PC-3 (cell line): ENCODE measurements at regions not wholly inside any gene's neighbourhood (a gene's known extent, or its start where the extent isn't known, plus 50 kb on each side); places are given as distances from the start of the nearest gene placed in this dataset.
"Not testable (repeated sequence)": the region's sequence is repeated elsewhere in the genome, so short reads cannot be mapped to it uniquely, and the experiment has no call there.

ENCODE experiments used
- ATAC-seq: fragments of 200-7000 bp; cut with Tn5 transposase; 2 replicates; pipeline ENCODE4 v1.9.1; 2020; ENCODE audit warnings: mild to moderate bottlenecking, moderate library complexity
- BruUV-seq: library from RNA; stranded (reverse); fragments of 400-500 nt; replicated peaks from 2 replicates; lab custom pipeline; 2021; lab: Mats Ljungman, UMichigan
- CTCF ChIA-PET: fragments of 300-600 bp; sonication (Branson Sonifier 250); formaldehyde crosslinking; loops from one replicate; lab custom pipeline; 2022; ENCODE audit warnings: antibody characterized with exemption; lab: Charles Lee
- POLR2A ChIA-PET: fragments of 300-600 bp; sonication (Branson Sonifier 250); formaldehyde crosslinking; loops from one replicate; lab custom pipeline; 2022; ENCODE audit warnings: antibody characterized with exemption; ENCODE audit not compliant: unreplicated experiment; lab: Charles Lee
- DNase-seq: peaks from one replicate; pipeline ENCODE4 v3.0.0-alpha.2; 2015
- H2AFZ ChIP-seq: fragments of 300-600 bp; sonication (generic); 2 replicates; pipeline ENCODE4 v1.6.0; 2016; ENCODE audit warnings: antibody characterized with exemption, low read length
- H3F3A ChIP-seq: fragments of 300-600 bp; sonication (generic); one replicate; pipeline ENCODE4 v1.6.0; 2017; ENCODE audit warnings: antibody characterized with exemption, low read length, control low read depth, mild to moderate bottlenecking; ENCODE audit not compliant: unreplicated experiment
- H3K27ac ChIP-seq: fragments of 300-600 bp; sonication (generic); 2 replicates; pipeline ENCODE4 v1.5.1; 2016; ENCODE audit warnings: mild to moderate bottlenecking, low read length
- H3K27me3 ChIP-seq: fragments of 300-600 bp; sonication (generic); 2 replicates; pipeline ENCODE4 v1.6.1; 2016; ENCODE audit warnings: low read length, mixed read lengths
- H3K36me3 ChIP-seq: fragments of 300-600 bp; sonication (generic); 2 replicates; pipeline ENCODE4 v1.6.1; 2016; ENCODE audit warnings: low read depth, mixed run types, low read length, mixed read lengths
- H3K4me1 ChIP-seq: fragments of 300-600 bp; sonication (generic); 2 replicates; pipeline ENCODE4 v1.5.1; 2016; ENCODE audit warnings: low read length; ENCODE audit not compliant: insufficient read depth
- H3K4me2 ChIP-seq: fragments of 300-600 bp; sonication (generic); 2 replicates; pipeline ENCODE4 v1.6.0; 2016; ENCODE audit warnings: low read length
- H3K4me3 ChIP-seq: fragments of 300-600 bp; sonication (generic); 2 replicates; pipeline ENCODE4 v1.5.1; 2016; ENCODE audit warnings: mild to moderate bottlenecking, low read length, mixed read lengths
- H3K79me2 ChIP-seq: fragments of 300-600 bp; sonication (generic); 2 replicates; pipeline ENCODE4 v1.6.1; 2017; ENCODE audit warnings: low read length, mixed read lengths
- H3K9ac ChIP-seq: fragments of 300-600 bp; sonication (generic); 2 replicates; pipeline ENCODE4 v1.6.0; 2016; ENCODE audit warnings: mild to moderate bottlenecking, low read length
- H3K9me2 ChIP-seq: fragments of 300-600 bp; sonication (generic); replicated peaks from 2 replicates; pipeline ENCODE4 v1.6.1; 2016; ENCODE audit warnings: mixed run types, low read length, mixed read lengths
- H3K9me3 ChIP-seq: fragments of 300-600 bp; sonication (generic); 2 replicates; pipeline ENCODE4 v1.6.1; 2016; ENCODE audit warnings: low read length, mixed read lengths
- H4K20me1 ChIP-seq: fragments of 300-600 bp; sonication (generic); 2 replicates; pipeline ENCODE4 v1.6.1; 2016; ENCODE audit warnings: low read length, mixed read lengths
- EZH2 ChIP-seq: fragments of 300-600 bp; sonication (generic); IDR thresholded peaks from one replicate; pipeline ENCODE4 v1.6.1; 2017; ENCODE audit warnings: antibody characterized with exemption, mild to moderate bottlenecking, low read length; ENCODE audit not compliant: unreplicated experiment
- EZH2phosphoT487 ChIP-seq: fragments of 300-600 bp; sonication (generic); IDR thresholded peaks from 2 replicates; pipeline ENCODE4 v1.6.1; 2018; ENCODE audit warnings: mild to moderate bottlenecking, antibody characterized with exemption, low read length, borderline replicate concordance
- intact Hi-C: fragments of 100-400 bp; cut with micrococcal nuclease; formaldehyde crosslinking; loops from 2 replicates; pipeline ENCODE4 v1.9.0; 2023
- TF ChIP-seq, protein P1 (sequence below): fragments of 300-600 bp; sonication (generic); conservative IDR thresholded peaks from 2 replicates; pipeline ENCODE4 v1.5.1; 2017; ENCODE audit warnings: antibody characterized with exemption, low read depth, mild to moderate bottlenecking, low read length

DNA sequence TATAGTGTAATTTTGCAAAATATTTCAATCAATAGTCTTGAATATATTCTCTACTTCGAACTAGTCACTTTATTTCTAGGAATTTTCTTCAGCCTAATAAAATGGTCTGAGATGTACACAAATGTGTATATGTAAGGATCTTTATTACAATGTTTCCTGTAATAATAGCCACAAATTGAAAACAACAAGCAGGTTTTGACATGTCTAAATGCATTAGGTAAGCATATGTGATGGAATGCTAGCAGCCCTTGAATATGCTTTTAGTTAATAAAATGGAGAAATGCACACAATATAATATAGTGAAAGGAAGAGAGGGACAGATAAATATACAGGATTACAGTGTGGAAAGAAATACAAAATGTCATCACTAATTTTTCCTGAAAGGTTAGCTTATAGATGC lies 196.5 kb upstream of the IRX5 start:
- ChIA-PET CTCF (no interaction called here), POLR2A (no interaction called here)
- intact Hi-C loops, result no loop called here
- ATAC-seq, result no peak
- H3K4me2 ChIP-seq, result no peak overlapping the region
- H3K4me3 ChIP-seq, result no peak overlapping the region
- H2AFZ ChIP-seq, result no peak overlapping the region
- TF ChIP-seq EZH2 (no peak), EZH2phosphoT487 (no peak)
- TF ChIP-seq, protein P1, sequence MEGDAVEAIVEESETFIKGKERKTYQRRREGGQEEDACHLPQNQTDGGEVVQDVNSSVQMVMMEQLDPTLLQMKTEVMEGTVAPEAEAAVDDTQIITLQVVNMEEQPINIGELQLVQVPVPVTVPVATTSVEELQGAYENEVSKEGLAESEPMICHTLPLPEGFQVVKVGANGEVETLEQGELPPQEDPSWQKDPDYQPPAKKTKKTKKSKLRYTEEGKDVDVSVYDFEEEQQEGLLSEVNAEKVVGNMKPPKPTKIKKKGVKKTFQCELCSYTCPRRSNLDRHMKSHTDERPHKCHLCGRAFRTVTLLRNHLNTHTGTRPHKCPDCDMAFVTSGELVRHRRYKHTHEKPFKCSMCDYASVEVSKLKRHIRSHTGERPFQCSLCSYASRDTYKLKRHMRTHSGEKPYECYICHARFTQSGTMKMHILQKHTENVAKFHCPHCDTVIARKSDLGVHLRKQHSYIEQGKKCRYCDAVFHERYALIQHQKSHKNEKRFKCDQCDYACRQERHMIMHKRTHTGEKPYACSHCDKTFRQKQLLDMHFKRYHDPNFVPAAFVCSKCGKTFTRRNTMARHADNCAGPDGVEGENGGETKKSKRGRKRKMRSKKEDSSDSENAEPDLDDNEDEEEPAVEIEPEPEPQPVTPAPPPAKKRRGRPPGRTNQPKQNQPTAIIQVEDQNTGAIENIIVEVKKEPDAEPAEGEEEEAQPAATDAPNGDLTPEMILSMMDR, result no peak
- BruUV-seq, result no TSS peak
- H3K9me2 ChIP-seq, result no peaks in the 10 kb centered on the region
- H3F3A ChIP-seq, result no peaks in the 10 kb centered on the region
- no peak for DNase-seq
- H3K9ac ChIP-seq, result no peak overlapping the region
- no peaks in the 10 kb centered on the region for H3K79me2 ChIP-seq
- H3K27ac ChIP-seq, result no peak overlapping the region
- H3K9me3 ChIP-seq, result no peaks in the 10 kb centered on the region
- no peaks in the 10 kb centered on the region for H4K20me1 ChIP-seq
- H3K4me1 ChIP-seq, result no peaks in the 10 kb centered on the region
- no peaks in the 10 kb centered on the region for H3K36me3 ChIP-seq
- H3K27me3 ChIP-seq, result no peaks in the 10 kb centered on the region

DNA sequence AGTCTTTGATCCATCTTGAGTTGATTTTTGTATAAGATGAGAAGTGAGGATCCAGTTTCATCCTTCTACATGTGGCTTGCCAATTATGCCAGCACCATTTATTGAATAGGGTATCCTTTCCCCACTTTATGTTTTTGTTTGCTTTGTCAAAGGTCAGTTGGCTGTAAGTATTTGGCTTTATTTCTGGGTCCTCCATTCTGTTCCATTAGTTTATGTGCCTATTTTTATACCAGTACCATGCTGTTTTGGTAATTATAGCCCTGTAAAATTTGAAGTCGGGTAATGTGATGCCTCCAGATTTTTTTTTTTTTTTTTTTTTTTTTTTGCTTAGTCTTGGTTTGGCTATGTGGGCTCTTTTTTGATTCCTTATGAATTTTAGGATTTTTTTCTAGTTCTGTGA lies 203.0 kb upstream of the IRX5 start:
- H3K4me3 ChIP-seq, CTCF ChIA-PET, ATAC-seq, H3K9ac ChIP-seq, H3F3A ChIP-seq, BruUV-seq, DNase-seq, H3K4me2 ChIP-seq, H3K79me2 ChIP-seq, H3K36me3 ChIP-seq, H4K20me1 ChIP-seq, H3K27ac ChIP-seq, H3K9me2 ChIP-seq, POLR2A ChIA-PET, H3K4me1 ChIP-seq, intact Hi-C loops, H2AFZ ChIP-seq, H3K27me3 ChIP-seq, H3K9me3 ChIP-seq: not testable (repeated sequence)

DNA sequence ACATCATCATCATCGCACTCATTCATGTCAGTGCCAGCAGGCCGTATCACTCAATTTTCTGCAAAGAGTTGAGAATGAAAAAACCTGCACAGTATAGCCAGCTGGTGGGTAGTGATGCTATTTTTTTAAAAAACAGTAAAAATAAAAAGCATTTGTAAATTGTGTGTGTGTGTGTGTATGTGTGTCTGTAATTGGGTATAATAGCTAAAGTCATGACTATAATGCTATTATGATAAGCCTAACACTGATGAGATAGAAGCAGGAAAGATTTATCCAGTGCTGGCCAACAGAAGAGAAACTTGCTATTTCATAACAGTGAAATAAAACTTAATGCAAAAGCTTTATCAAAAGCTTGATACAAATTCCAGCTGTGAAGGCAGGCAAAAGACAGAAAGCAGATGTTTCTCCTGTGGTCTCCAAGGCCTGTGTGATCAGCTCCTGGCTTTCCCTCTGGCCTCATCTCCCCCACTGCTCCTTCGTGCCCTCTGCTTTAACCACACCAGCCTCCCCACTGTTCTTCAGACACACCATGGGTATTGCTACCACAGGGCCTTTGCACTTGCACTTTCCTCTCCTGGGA lies 206.2 kb upstream of the IRX5 start:
- Histone ChIP-seq H3K9me3 (no peaks in the 10 kb centered on the region), H3K27me3 (no peaks in the 10 kb centered on the region), H3K4me2 (no peak overlapping the region), H3K4me1 (no peaks in the 10 kb centered on the region), H2AFZ (no peak overlapping the region), H3K36me3 (no peaks in the 10 kb centered on the region), H3K27ac (no peak overlapping the region), H3K9me2 (no peaks in the 10 kb centered on the region), H3F3A (no peaks in the 10 kb centered on the region), H3K9ac (no peak overlapping the region), H4K20me1 (no peaks in the 10 kb centered on the region), H3K79me2 (no peaks in the 10 kb centered on the region), H3K4me3 (no peak overlapping the region)
- DNase-seq (no peak), ATAC-seq (no peak)
- POLR2A ChIA-PET, result no interaction called here
- CTCF ChIA-PET, result no interaction called here
- intact Hi-C loops, result no loop called here
- BruUV-seq, result no TSS peak
- TF ChIP-seq EZH2, result no peak
- no peak for TF ChIP-seq EZH2phosphoT487
- TF ChIP-seq, protein P1, result no peak
